C4-2B (cell line): ENCODE measurements at regions not wholly inside any gene's neighbourhood (a gene's known extent, or its start where the extent isn't known, plus 50 kb on each side); places are given as distances from the start of the nearest gene placed in this dataset.

Experiments used
- H3K27ac ChIP-seq: fragments of 450-650 bp; 2 replicates; pipeline ENCODE4 v1.5.1; 2017
- CTCF ChIP-seq: fragments of 450-650 bp; conservative IDR thresholded peaks from 2 replicates; pipeline ENCODE4 v1.5.1; 2017; ENCODE audit warnings: mild to moderate bottlenecking
- ZFX ChIP-seq: fragments of 450-650 bp; IDR thresholded peaks from 2 replicates; pipeline ENCODE4 v1.6.1; 2017

- no peak overlapping the region for H3K27ac ChIP-seq
- TF ChIP-seq ZFX (no peak), CTCF (no peak)
These were observed 236.9 kb downstream of the TACR3 start for GRCh38 chr4:103482893-103483292.

GRCh38 chr4:103482471-103482870, 237.3 kb downstream of the TACR3 start:
- TF ChIP-seq CTCF (no peak), ZFX (no peak)
- no peak overlapping the region for H3K27ac ChIP-seq

- TF ChIP-seq CTCF: peak; percentile 9; the same call in 1 of the 2 replicates
- no peak for TF ChIP-seq ZFX
These were observed 241.1 kb downstream of the TACR3 start for GRCh38 chr4:103478734-103479133.

GRCh38 chr4:103478210-103478609, 241.6 kb downstream of the TACR3 start:
- H3K27ac ChIP-seq: no peak overlapping the region
- TF ChIP-seq ZFX: no peak
- no peak for TF ChIP-seq CTCF

More at GRCh38 chr4:103478734-103479133, 241.1 kb downstream of the TACR3 start:
- no peak overlapping the region for H3K27ac ChIP-seq

GRCh38 chr4:103457566-103457965, 259.4 kb upstream of the CENPE start:
- H3K27ac ChIP-seq: no peak overlapping the region
- TF ChIP-seq ZFX (no peak), CTCF (no peak)

- H3K27ac ChIP-seq: no peak overlapping the region
- TF ChIP-seq ZFX: no peak
- TF ChIP-seq CTCF: no peak
These were observed 253.2 kb upstream of the CENPE start for GRCh38 chr4:103451341-103451740.

GRCh38 chr4:103450693-103451092, 252.6 kb upstream of the CENPE start:
- TF ChIP-seq ZFX (no peak), CTCF (no peak)
- H3K27ac ChIP-seq: no peak overlapping the region
